ENCODE measurements at regions not wholly inside any gene's neighbourhood (a gene's known extent, or its start where the extent isn't known, plus 50 kb on each side); places are given as distances from the start of the nearest gene placed in this dataset.

GRCh38 chr13:22063416-22064124 lies 392.7 kb downstream of the FGF9 start:
- Histone ChIP-seq H3K36me3 (no peaks in the 10 kb centered on the region), H3K27me3 (no peaks in the 10 kb centered on the region), H3K9me3 (no peaks in the 10 kb centered on the region), H3K4me3 (no peak overlapping the region), H3K4me1 (no peaks in the 10 kb centered on the region), H3K27ac (no peak overlapping the region)
- DNase-seq = no peak
- no peak for TF ChIP-seq CTCF (IDR thresholded peaks at IDR 0.05)
- TF ChIP-seq POLR2A (IDR thresholded peaks at IDR 0.05) = no peak
- TF ChIP-seq EP300 (IDR thresholded peaks at IDR 0.05) = no peak
- 83 to 93% (median 90%) methylated on average over 22 to 23 of the region's 23 CpGs for WGBS, 5 donors
- intact Hi-C loops (cut with DNase I; ENCODE audit: low total_unique reads) = no loop called here

DNA sequence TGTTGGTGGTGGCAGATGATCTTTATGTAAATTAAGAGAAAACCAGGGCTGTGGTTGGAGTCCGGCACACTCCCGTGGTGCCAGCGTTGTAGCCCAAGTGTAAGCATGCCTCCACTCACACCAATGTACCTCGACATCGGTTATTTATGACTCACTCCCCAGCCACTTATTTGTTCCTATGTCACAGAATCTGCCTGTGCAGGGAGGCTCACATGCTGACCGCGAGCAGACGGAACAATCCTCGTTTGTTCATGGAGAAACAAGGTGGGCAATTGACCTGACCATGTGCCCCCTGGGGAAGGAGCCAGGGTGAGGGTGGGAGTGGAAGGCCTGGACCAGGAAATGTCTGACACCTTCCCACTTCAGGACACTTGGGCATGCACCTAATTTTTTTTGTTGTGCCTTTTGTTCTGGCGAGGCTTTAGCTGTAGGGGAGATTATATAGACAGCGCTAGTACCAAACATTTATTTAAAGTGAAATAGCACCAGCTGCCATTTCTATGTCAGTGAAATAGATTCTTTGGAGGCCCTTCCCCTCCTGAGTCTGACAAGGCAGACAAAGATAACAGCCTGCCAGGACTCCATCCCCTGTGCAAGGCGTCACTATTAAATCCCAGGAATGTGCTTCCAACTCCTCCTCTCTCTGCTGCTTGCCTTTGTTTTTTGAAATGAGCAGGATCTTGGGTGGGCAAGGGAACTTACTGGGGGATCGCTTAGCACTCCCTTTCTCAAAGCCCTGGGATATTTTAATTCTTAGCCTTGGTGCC lies 394.2 kb downstream of the FGF9 start:
- H3K4me1 ChIP-seq = no peaks in the 10 kb centered on the region
- intact Hi-C loops (cut with DNase I; ENCODE audit: low total_unique reads) = no loop called here
- H3K36me3 ChIP-seq = no peaks in the 10 kb centered on the region
- WGBS, 5 donors = 63 to 76% (median 72%) methylated on average over 13 of the region's 13 CpGs
- H3K4me3 ChIP-seq = no peak overlapping the region
- TF ChIP-seq CTCF (IDR thresholded peaks at IDR 0.05) (no peak), EP300 (IDR thresholded peaks at IDR 0.05) (no peak), POLR2A (IDR thresholded peaks at IDR 0.05) (no peak), POLR2AphosphoS5 (IDR thresholded peaks at IDR 0.05) (no peak)
- no peaks in the 10 kb centered on the region for H3K9me3 ChIP-seq
- DNase-seq = no peak
- H3K27me3 ChIP-seq = no peaks in the 10 kb centered on the region
- H3K27ac ChIP-seq = no peak overlapping the region

GRCh38 chr13:22073718-22074117 lies 402.8 kb downstream of the FGF9 start:
- Histone ChIP-seq H3K9me3 (no peaks in the 10 kb centered on the region), H3K27ac (no peak overlapping the region), H3K36me3 (no peaks in the 10 kb centered on the region), H3K4me3 (no peak overlapping the region), H3K4me1 (no peaks in the 10 kb centered on the region), H3K27me3 (no peaks in the 10 kb centered on the region)
- DNase-seq = no peak
- no peak for TF ChIP-seq POLR2AphosphoS5 (IDR thresholded peaks at IDR 0.05)
- TF ChIP-seq POLR2A (IDR thresholded peaks at IDR 0.05) = no peak
- no peak for TF ChIP-seq CTCF (IDR thresholded peaks at IDR 0.05)
- TF ChIP-seq EP300 (IDR thresholded peaks at IDR 0.05) = no peak
- intact Hi-C loops (cut with DNase I; ENCODE audit: low total_unique reads) = no loop called here
- WGBS, 5 donors = 50 to 65% (median 58%) methylated on average over 5 of the region's 5 CpGs

GRCh38 chr13:22074403-22074802 lies 403.5 kb downstream of the FGF9 start:
- Histone ChIP-seq H3K4me1 (no peaks in the 10 kb centered on the region), H3K9me3 (no peaks in the 10 kb centered on the region), H3K36me3 (no peaks in the 10 kb centered on the region), H3K27ac (no peak overlapping the region), H3K4me3 (no peak overlapping the region), H3K27me3 (no peaks in the 10 kb centered on the region)
- intact Hi-C loops (cut with DNase I; ENCODE audit: low total_unique reads) = no loop called here
- no peak for DNase-seq
- no peak for TF ChIP-seq CTCF (IDR thresholded peaks at IDR 0.05)
- no peak for TF ChIP-seq POLR2A (IDR thresholded peaks at IDR 0.05)
- no peak for TF ChIP-seq EP300 (IDR thresholded peaks at IDR 0.05)
- no peak for TF ChIP-seq POLR2AphosphoS5 (IDR thresholded peaks at IDR 0.05)
